NCI-H1092 (cell line): ENCODE measurements at regions not wholly inside any gene's neighbourhood (a gene's known extent, or its start where the extent isn't known, plus 50 kb on each side); places are given as distances from the start of the nearest gene placed in this dataset.
"Not testable (repeated sequence)": the region's sequence is repeated elsewhere in the genome, so short reads cannot be mapped to it uniquely, and the experiment has no call there.

ENCODE experiments used
- DNase-seq: peaks from one replicate; lab custom pipeline; 2025; lab: John Stamatoyannopoulos, UW

DNA sequence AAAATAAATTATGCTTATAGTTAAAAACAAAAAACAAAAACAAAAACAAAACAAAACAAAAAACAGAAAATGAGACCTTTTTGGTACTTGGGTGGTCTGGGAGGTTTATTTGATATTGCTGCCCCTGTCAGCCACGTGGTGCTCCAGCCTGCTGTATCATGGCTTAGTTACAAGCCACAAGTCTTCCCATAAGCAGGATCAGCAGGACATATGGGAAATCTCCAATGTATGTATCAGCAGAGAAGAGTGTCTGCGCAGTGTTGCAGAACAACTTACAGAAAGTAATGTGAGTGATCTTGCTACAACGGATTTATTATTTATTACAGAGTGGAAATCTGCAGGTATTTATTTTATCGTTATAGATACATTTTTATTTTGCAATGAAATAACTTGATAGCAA lies 423.0 kb upstream of the TMPRSS15 start:
- DNase-seq = no peak

DNA sequence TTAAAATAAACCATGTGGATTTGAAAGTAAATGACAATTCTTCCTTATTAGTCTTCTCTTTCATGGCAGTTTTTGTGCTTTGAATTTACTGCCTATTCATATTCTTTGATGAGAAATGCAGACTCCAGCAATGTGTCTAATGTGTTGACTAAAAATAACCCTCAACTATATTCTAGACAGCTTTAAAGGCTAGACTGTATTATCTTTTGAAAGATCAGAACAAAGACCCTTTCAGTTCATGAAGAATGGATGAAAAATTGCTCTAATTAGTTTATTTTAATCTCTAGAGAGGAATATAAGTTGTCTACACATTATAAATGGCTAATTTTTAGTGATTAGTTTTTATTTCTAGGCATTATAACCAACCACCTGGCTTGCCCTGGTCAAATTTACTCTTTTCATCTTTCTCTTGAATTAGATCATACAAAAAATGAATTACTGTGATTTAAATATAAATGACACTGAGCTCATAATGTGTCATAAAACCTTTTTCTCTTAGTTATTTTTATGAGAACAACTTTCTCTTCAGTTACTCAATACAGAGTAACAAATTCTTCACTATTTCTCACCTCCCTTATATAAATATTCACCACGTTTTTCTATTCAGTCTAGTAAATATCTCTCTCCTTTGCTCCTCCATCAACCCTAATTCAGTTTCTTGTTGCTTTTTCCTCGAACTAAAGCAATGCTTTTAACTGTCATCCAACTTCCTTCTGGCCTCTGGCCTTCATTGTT lies 428.5 kb upstream of the TMPRSS15 start:
- DNase-seq = no peak

DNA sequence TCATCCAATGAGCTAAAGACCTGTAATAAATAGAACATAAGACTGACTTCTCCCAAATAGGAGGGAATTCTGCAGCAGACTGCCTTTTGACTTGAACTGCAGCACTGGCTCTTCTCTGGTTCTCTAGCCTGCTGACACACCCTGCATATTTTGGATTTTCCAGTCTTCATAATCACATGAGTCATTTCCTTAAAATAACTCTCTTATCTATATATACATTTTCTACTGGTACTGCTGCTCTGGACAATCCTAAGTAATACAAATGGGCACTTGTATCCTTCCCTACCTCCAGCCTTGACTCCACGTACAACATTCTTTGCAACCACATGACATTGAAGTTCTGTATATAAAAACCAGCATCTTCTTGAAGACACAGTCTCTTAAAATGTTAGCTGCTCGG lies 429.4 kb upstream of the TMPRSS15 start:
- no peak for DNase-seq

DNA sequence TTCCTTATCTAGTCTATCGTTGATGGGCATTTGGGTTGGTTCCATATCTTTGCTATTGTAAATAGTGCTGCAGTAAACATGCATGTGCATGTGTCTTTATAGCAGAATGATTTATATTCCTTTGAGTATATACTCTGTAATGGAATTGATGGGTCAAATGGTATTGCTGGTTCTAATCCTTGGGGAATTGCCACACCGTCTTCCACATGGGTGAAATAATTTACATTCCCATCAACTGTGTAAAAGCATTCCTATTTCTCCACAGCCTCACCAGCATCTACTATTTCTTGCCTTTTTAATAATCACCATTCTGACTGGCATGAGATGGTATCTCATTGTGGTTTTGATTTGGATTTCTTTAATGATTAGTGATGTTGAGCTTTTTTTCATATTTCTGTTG lies 430.5 kb upstream of the TMPRSS15 start:
- not testable (repeated sequence) for DNase-seq

DNA sequence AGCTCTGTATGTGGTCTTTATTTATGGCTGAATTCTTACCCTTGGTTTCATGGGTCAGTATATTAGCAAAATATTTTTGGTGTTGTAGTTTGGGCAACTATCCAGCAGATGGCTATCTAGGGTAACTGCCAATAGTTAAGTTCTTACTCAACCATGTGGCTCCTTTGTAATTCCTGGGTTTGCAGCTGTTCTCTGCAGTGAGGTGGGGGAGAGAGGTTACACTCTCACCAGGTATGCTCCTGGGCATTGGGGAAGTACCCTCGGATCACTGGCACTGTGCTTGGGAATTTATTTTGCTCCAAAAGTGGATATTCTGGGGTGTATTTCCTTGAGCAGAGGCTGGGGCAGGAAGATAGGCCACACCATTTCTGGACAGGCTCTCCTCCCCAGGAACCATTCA lies 436.7 kb upstream of the TMPRSS15 start:
- DNase-seq = no peak

- DNase-seq = not testable (repeated sequence)
Observed at GRCh38 chr21:18857606-18858005, 454.0 kb upstream of the TMPRSS15 start.

DNA sequence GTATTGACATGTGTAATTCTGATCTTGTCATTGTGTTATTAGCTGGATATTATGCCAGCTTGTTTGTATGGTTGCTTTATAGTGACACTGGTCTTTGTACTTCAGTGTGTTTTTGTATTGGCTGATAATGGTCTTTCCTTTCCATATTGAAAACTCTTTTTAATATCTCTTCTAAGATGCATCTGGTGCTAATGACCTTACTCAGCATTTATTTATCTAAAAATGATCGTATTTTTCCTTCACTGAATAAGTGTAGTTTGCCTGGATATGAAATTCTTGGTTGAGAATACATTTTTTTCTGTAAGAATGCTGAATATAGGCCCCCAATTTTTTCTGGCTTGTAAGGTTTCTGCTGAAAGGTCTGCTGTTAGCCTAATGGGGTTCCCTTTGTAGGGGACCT lies 465.5 kb upstream of the TMPRSS15 start:
- DNase-seq = no peak

- DNase-seq = no peak
Observed at GRCh38 chr21:18877917-18878316, 474.3 kb upstream of the TMPRSS15 start.

- no peak for DNase-seq
Observed at GRCh38 chr21:18887922-18888602, 484.5 kb upstream of the TMPRSS15 start.

GRCh38 chr21:18893406-18893805 lies 489.8 kb upstream of the TMPRSS15 start:
- no peak for DNase-seq

- DNase-seq = no peak
Observed at GRCh38 chr21:18894387-18894786, 490.8 kb upstream of the TMPRSS15 start.

DNA sequence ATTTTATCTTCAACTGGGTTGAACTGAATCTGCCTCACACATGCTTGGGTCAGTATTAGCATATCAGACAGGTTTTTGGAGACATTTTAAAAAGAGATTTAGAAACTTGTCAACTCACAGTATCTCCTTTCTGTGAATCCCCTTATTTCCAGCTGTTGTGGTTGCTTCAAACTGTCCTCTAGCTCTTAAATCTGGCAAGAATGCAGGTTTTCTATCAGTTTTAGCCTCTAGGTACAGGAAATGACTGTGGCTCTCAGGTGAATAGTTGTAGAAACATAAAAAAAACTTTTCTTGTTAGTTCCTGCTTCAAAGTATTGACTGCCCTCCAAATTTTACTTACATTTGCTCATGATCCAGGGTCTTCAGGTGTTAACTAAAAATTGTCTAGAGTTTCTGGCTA lies 495.7 kb upstream of the TMPRSS15 start:
- no peak for DNase-seq

DNA sequence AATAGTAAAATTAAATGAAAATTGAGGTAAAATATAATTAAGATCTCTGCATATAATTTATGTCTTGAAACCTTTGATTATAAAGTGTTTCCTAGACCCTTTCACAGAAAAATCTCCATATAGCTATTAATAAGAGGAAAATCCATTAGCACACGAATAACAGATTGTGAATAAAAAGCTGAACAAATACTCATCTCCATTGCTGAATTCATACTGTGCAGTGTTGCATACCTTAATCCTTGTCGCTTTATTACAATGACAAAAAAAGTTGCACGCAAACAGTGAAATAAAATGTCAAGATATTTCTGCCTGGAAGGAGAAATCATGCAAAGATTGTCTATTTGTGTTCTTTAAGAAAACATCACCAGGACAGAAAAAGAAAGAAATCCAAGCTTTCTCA lies 499.1 kb upstream of the TMPRSS15 start:
- DNase-seq = no peak

- DNase-seq = no peak
Observed at GRCh38 chr21:18907076-18907475, 503.5 kb upstream of the TMPRSS15 start.

GRCh38 chr21:18908641-18909040 lies 505.1 kb upstream of the TMPRSS15 start:
- DNase-seq = no peak

DNA sequence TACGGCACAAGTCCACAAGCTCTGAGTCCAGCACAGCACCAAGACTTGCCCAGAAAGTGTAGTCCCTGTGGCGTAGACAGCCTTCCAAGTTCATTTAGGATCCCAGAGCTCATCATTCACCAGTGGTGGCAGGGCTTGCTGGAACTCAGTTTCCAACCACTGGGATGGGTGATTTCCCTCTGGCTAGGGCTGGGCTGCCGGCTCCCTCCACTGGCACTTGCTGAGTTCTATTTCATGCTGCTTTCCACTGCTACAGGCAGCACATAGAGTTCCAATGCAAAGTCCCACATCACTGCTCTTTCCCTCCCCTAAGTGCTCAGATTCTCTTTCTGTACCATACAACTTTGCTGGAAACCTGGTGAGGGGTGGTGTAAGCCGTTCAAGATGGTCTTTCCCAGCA lies 510.3 kb upstream of the TMPRSS15 start:
- DNase-seq = no peak

DNA sequence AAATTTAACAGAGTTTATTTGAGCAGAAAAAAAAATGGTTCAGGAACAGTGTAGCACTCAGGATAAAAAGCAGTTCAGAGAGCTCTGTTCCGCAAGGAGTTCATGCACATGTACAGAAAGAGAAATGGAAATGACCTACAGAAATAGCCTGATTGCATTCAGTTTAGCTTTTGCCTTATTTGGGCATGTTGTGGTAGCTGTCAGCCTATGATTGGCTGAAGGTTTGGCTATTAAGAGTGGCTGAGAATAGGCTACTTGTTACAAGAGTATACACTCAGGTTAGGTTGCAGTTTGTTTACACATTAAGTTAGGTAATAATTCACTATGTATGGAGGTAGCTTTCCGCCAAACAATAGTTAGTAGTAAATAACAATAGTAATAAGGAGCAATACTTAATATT lies 511.0 kb upstream of the TMPRSS15 start:
- DNase-seq = no peak

- DNase-seq = no peak
Observed at GRCh38 chr21:18917622-18918021, 514.0 kb upstream of the TMPRSS15 start.

DNA sequence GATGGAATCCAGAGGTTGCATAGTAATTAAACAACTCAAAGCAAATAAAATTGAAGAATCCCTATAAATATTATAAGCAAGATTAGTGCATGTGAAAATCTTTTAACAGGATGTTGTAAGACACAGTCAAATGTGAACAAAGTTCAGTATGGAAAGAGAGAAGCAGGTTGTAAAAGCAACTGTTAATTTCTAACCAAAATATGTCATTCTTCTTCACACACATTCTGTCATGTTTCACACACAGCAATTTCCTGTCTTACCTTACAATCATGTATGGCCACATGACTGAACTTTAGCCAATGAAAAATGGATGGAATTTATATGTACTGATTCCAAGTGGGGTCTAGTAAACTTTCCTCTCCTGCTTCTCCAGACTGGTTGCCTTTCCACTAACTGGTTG lies 527.7 kb upstream of the TMPRSS15 start:
- DNase-seq = no peak

GRCh38 chr21:18937337-18937736 lies 533.8 kb upstream of the TMPRSS15 start:
- no peak for DNase-seq

GRCh38 chr21:18940791-18941190 lies 537.2 kb upstream of the TMPRSS15 start:
- DNase-seq = no peak

GRCh38 chr21:18950045-18950740 lies 546.6 kb upstream of the TMPRSS15 start:
- no peak for DNase-seq
